GM12874 (cell line): ENCODE measurements at regions not wholly inside any gene's neighbourhood (a gene's known extent, or its start where the extent isn't known, plus 50 kb on each side); places are given as distances from the start of the nearest gene placed in this dataset.

Experiments used
- CTCF ChIP-seq: IDR thresholded peaks from 2 replicates; pipeline ENCODE4 v1.5.1; 2011; ENCODE audit warnings: low read depth, mild to moderate bottlenecking, control low read depth, low read length, moderate library complexity; ENCODE audit not compliant: insufficient read depth

DNA sequence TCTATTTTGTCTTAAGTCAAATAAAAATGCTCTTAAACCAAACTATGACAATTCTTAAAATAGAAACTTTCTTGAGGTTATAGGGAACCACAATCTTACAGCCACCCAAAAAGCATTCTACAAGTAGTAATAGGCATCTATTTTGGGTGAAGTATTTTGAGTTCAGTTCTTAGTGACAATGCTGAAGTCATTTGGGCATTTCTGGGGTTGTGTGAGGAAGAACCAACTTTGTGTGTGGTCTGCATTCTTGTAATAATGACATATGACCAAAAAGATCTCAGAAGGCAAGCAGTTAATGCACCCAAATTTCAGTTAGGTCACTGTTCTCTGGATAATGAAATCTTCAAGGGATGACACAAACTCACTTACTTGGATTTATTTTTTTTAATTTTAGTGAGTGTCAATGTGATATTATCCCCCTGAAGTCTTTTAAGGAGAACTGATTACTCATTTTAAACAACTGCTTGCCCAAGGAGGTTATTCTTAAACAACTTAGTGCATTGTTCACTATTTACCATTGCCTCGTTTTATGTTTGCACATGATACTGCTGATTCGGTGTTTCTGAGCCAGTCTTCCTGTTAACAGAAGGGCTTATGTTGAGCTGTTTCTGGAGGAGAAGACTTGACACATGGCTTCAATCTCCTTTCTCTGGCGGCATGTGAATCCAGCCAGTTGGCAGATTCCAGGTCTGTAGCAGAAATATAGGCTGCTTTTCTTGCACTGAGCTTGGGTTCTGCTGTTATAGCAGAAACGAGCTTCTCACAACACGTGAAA is 618.9 kb downstream of the BCKDHB start:
- no peak for TF ChIP-seq CTCF

GRCh38 chr6:80720824-80721223 is 614.4 kb downstream of the BCKDHB start:
- TF ChIP-seq CTCF, result no peak

- TF ChIP-seq CTCF, result no peak
Measured at GRCh38 chr6:80714513-80714912, 608.0 kb downstream of the BCKDHB start.

DNA sequence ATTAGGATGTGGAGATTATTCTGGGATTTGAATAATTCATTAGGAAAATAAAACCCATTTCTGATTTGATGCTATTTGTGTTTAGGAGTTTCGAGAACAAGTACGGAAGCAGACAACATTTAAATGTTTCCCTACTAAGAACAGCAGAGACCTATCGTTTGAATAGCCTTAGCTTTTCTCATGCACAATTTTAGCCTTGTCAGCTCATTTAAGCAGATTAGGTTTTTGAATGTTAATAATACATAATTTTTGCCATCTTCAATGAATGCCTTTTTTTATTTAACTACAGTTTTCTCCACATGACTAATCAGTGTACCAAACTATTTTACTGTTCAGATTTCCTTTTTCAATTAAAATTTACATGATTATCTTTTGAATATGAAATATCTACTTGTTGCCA is 592.0 kb downstream of the BCKDHB start:
- no peak for TF ChIP-seq CTCF

- TF ChIP-seq CTCF, result no peak
Measured at GRCh38 chr6:80696268-80696667, 589.8 kb downstream of the BCKDHB start.

DNA sequence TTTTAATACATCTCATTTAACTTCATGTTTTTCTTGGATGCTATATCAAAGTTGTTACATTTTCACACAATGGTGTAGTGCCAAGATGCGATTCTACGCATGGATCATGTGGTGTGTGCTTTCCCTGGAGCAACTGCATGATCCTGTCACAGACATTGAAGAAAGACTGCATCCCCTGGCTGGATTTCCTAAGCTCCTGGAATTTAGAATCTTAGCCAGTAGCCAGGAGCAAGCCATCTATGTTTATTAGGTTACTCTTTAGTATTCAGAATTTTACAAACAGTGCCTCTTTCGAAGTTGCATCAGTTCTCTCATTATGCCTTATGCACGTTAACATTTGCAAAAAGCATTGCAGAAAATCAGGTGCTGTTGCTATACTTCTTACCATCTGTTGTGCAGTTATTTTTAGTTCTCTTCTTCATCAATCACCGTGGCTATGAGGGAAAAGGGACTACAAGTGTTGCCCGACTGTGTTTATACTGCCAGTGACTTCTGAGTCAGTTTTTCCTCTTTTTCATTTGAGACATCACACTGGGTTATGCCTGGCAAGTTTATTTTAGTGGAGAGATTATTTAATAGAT is 584.2 kb downstream of the BCKDHB start:
- TF ChIP-seq CTCF, result no peak

DNA sequence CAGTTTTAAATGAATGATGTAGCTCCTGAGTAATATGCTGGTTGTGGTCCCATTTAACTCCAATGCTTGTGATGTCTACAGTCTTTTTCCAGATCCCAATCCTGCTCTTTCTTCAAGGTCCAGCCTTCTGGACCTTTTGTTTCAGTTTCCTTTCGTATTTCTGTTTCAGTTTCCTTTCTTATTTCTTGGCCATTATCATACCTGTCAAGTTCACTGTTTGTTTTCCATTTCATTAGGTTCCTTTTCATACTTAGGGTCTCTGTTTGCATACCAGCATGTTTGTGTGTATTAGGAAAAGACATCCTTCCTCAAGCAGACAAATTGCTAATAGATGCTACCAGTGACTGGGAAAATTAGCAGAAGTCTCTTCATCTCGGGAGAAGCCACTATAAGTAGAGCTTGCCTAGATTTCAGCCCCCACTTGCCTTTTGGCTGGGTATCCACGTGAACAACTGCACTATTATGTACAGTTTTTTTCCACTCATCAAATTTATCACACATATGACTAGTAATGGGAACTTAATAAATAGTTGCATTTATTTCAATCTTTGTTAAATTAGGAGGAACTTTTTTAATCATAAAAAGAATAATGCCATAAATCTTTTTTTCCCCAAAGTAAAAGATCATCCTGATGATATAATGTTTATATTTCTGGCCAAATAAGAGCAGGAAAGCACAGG is 583.4 kb downstream of the BCKDHB start:
- TF ChIP-seq CTCF, result no peak
